ENCODE measurements at regions not wholly inside any gene's neighbourhood (a gene's known extent, or its start where the extent isn't known, plus 50 kb on each side); places are given as distances from the start of the nearest gene placed in this dataset.

DNA sequence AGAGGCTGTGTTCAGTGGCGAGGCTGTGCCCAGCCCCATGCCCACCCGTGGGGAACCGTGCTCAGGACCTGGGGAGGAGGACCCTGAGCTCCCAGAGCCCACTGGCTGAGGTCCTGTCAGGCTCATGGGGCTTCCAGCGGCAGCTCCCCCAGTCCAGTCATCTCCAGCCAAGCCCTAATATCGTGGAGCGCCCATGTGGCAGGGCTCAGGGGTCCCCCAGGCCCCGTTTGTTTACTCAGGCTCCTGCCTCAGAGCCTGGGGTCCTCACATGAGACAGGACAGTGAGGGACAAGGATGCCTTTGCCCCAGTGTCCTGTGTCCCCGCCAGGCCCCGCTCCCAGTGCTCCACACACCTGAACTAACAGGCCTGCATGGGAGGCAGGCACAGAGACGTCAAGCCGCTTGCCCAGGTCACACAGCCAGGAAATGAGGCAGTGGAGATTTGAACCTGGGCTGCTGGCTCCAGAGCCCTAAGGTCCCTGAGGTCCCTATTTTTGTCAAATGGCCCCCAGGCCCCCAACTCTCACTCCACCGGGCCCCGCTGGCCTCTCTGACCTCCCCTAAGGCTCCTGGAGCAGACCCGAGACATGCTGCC is 100.7 kb upstream of the ACTRT2 start:
- peaks cover 0 to 10% (median 8%) of the 10 kb centered on the region in 3 donors for H3K27me3 Mint-ChIP-seq
- no peak overlapping the region for H3K27ac Mint-ChIP-seq
- peaks cover 0 to 6% (median 0%) of the 10 kb centered on the region in 7 donors for H3K9me3 Mint-ChIP-seq
- H3K4me3 Mint-ChIP-seq: no peak overlapping the region
- H3K4me1 Mint-ChIP-seq: peaks cover 0 to 4% (median 0%) of the 10 kb centered on the region in 3 donors
- H3K36me3 Mint-ChIP-seq: no peaks in the 10 kb centered on the region
- ATAC-seq (ENCODE audit: low read depth in 2 of 2) (no peak), DNase-seq (no peak)

DNA sequence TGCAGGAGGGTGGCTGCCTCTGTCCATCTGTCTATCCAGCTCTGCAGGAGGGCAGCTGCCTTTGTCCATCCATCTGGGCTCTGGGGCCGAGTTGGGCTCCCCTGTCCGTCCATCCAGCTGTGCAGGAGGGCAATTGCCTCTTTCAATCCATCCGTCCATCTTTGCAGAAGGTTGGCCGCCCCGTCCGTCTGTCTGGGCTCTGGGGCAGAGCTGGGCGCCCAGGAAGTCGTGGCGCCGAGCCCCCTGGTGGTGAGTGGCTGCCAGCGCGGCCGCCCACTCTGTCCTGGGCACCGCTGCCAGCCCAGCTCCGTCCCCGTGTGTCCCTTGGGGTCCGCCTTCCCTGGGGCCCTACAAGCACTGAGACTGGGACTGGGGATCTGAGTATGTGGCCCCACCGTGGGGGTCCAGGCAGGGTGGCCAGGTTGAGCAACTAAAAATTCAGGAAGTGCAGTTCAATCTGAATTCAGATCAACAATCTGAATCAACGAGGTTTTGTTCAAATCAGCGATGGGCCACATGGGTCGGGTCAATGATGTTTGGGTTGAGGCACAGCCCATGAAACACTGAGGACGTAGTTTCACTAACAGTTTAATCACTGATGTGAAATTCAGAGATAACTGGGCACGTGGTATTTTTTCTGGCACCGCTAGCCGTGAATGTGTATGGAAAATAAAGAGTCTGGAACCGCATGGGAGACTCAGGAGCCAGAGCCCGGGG is 99.1 kb upstream of the ACTRT2 start:
- H3K36me3 Mint-ChIP-seq: no peaks in the 10 kb centered on the region
- H3K27me3 Mint-ChIP-seq: peaks cover 0 to 15% (median 8%) of the 10 kb centered on the region in 3 donors
- DNase-seq: peak; percentile 12
- H3K9me3 Mint-ChIP-seq: peaks cover 0 to 1% (median 0%) of the 10 kb centered on the region in 7 donors
- H3K4me1 Mint-ChIP-seq: peaks cover 0 to 2% (median 0%) of the 10 kb centered on the region in 3 donors
- ATAC-seq (ENCODE audit: low read depth in 2 of 2): no peak
- H3K27ac Mint-ChIP-seq: no peak overlapping the region
- H3K4me3 Mint-ChIP-seq: no peak overlapping the region

DNA sequence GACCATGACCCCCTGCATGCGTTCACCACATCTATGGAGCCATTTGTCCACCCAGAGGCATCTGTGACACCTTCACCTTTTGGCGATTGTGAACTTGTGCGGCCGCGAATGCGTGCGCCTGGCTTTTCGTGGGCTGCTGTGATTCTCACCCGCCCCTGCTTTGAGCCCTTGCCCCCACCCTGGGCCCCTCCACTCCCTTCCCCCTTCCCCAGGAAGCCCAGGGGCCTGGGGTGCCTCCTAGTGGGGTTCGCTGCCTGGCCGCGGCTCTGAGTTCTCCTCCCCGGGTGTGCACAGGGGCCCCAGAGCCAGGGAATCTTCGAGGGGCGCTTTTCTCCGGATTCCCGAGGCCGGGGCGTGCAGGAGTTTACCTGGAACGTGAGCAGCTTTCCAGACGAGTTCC is 97.9 kb upstream of the ACTRT2 start:
- Mint-ChIP-seq H3K4me1 (peaks cover 0 to 6% (median 0%) of the 10 kb centered on the region in 3 donors), H3K36me3 (no peaks in the 10 kb centered on the region), H3K9me3 (peaks cover 0 to 1% (median 0%) of the 10 kb centered on the region in 7 donors), H3K27ac (peak overlapping the region in 1 of 6 donors; percentile 50), H3K27me3 (peaks cover 0 to 15% (median 8%) of the 10 kb centered on the region in 3 donors), H3K4me3 (peak overlapping the region in 1 of 8 donors; percentile 35)
- DNase-seq (no peak), ATAC-seq (ENCODE audit: low read depth in 2 of 2) (no peak)

DNA sequence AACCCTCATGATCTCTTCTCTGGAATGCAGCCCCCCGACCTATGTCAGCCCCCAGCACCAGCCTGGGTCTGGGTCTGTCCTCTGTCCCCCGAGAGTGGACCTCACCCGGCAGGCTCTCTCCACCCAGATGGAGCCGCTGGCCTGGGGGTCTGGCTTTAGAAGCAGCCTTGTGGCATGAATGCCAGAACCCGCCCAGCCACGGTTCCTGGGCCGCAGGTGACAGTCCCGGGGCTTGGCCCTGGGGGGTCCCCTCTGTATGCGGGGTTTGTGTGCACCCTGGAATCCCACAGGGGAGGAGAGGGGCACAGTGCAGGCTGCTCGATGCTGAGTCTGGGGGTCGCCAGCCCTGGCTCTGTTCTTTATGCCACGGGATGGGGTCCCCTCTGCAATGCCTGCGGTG is 96.0 kb upstream of the ACTRT2 start:
- H3K9me3 Mint-ChIP-seq: peaks cover 0 to 1% (median 0%) of the 10 kb centered on the region in 7 donors
- no peak overlapping the region for H3K27ac Mint-ChIP-seq
- peaks cover 0 to 6% (median 0%) of the 10 kb centered on the region in 3 donors for H3K4me1 Mint-ChIP-seq
- peaks cover 0 to 15% (median 8%) of the 10 kb centered on the region in 3 donors for H3K27me3 Mint-ChIP-seq
- H3K36me3 Mint-ChIP-seq: no peaks in the 10 kb centered on the region
- no peak for DNase-seq
- ATAC-seq (ENCODE audit: low read depth in 2 of 2): no peak
- no peak overlapping the region for H3K4me3 Mint-ChIP-seq

DNA sequence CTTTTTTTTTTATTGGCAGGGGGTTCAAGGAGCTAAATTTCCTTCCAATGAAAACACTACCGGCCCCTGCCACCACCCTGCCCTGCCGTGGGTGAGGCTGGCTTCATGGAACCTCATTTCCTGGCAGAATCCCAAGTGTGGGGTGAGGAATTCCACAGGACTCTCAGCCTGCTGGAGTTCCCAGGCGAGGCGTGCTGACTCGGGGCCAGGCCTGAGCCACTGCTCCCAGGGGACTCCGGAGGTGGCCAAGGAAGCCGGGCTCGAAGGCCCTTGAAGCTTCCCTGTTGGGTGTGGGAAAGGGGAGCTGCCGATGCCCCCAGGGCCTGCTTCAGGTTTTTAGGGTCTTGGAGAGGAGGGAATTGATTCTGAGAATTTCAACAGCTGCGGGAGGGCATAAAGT is 95.3 kb upstream of the ACTRT2 start:
- Mint-ChIP-seq H3K4me1 (peaks cover 0 to 6% (median 0%) of the 10 kb centered on the region in 3 donors), H3K9me3 (peaks cover 0 to 1% (median 0%) of the 10 kb centered on the region in 7 donors), H3K36me3 (no peaks in the 10 kb centered on the region), H3K4me3 (peak overlapping the region in 1 of 8 donors; percentile 25), H3K27me3 (peaks cover 0 to 18% (median 8%) of the 10 kb centered on the region in 3 donors), H3K27ac (peak overlapping the region in 2 of 6 donors; percentile 36 to 59)
- no peak for DNase-seq
- no peak for ATAC-seq (ENCODE audit: low read depth in 2 of 2)

DNA sequence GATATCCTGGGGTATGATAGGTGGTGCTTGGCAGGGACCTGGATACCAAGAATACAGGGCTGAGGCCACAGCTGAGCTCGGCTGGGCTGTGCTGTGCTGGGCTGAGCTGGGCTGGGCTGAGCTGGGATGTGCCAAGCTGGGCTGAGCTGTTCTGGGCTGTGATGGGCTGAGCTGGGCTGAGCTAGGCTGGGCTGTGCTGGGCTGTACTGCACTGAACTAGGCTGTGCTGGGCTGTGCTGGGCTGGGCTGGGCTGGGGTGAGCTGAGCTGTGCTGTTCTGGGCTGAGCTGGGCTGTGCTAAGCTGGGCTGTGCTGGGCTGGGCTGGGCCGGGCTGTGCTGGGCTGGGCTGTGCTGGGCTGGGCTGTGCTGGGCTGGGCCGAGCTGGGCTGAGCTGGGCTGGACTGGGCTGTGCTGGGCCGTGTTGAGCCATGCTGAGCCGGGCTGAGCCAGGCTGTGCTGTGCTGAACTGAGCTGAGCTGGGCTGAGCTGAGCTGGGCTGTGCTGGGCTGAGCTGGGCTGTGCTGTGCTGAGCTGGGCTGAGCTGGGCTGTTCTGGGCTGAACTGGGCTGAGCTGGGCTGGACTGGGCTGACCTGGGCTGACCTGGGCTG is 94.7 kb upstream of the ACTRT2 start:
- DNase-seq: no peak
- Mint-ChIP-seq H3K36me3 (no peaks in the 10 kb centered on the region), H3K27me3 (peaks cover 0 to 24% (median 11%) of the 10 kb centered on the region in 3 donors), H3K4me1 (peaks cover 0 to 6% (median 0%) of the 10 kb centered on the region in 3 donors), H3K4me3 (no peak overlapping the region), H3K27ac (peak overlapping the region in 1 of 6 donors; percentile 36), H3K9me3 (peaks cover 0 to 1% (median 0%) of the 10 kb centered on the region in 7 donors)
- ATAC-seq (ENCODE audit: low read depth in 2 of 2): no peak

DNA sequence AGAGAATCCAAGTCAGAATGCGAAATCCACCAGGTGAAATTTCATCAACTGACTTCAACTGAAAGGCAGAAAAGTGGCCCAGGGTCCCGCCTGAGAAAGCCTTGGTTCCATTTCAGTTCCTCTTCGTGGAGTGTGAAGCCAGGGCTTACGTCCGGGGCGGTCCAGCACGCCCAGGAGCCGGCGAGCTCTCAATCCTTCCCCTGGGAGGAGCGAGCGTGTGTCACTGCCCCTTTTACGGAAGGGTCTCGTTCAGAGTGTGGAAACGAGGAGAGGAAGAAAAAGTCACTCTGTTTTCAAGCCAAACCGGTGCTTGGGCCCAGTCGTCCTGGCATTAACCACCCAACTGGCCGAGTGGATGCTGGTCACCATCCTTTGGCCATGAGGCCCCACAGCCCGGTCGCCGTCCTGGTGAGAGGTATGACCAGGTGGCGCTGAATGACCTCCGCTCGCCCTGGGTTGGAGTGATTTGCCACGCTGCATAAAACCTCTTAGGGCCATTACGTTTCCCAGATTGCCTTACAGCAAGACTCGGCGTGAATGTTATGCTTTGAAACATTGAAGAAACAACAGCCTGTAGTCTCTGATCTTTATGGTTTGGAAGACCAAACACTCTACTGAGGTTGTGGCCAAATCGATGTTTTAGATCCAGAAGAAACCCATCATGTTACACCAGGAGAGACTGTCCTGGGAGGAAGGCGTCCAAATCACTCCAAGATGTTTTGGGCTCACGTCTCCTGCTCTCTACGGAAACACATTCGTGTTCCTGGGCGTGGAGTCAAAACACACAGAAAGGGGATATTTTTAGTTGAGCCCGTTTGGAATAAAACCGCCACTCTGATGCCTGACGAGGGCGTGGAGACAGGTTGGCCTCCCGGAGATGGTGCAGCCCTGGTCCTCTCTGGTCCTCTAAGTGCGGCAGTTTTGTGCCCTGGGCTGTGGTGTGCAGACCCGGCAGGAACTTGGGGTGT is 93.6 kb upstream of the ACTRT2 start:
- Mint-ChIP-seq H3K4me1 (peaks cover 0 to 6% (median 0%) of the 10 kb centered on the region in 3 donors), H3K27ac (peak overlapping the region in 3 of 6 donors; percentile 29 to 60 (median 51)), H3K9me3 (no peaks in the 10 kb centered on the region), H3K4me3 (peak overlapping the region in 3 of 8 donors; percentile 22 to 83 (median 56)), H3K36me3 (no peaks in the 10 kb centered on the region), H3K27me3 (peaks cover 0 to 30% (median 22%) of the 10 kb centered on the region in 3 donors)
- DNase-seq (no peak), ATAC-seq (ENCODE audit: low read depth in 2 of 2) (peak; percentile 68 to 80)

DNA sequence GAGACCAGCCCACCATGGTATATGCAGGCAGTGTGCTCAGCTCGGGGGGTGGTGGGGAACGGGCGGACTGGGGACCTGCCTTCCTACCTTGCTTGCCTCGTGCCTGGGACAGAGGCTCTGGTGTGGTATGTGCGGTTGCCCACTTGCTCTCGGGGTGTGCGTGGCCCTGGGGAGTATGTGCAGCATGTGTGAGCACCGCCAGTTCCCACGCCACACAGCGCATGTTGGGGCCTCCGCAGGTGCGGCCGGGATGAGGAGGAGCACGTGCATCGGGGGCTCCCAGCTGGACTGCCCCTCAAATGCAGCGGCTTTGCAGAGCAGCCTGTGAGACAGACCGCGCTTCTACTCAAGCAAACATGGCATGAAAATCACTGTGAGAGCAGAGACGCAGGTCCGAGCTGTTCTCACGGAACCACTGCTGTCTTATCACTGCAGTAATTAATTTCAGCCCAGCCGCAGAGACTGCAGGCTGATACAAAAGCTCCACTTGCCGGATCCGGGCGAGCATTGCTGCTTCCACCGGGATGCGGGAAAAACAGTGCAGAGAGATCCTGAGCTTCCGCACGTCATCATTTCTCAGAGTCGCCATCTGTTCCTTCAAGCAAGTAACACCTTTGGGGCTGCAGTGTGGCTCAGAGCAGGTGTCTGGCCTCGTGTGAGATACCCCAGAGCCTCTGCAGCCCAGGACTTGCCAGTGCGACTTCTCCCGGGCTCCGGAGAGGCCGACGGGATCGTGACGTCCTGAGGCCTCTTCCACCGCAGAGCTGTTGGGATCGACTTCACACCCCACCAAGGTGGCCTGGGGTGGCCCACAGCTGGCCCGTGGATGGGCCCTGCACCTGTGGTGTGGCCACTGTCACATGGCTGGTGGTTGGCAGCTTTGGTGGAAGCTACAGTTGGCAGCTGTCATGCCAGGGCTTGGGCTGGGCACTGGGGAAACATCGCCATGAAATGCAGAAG is 92.6 kb upstream of the ACTRT2 start:
- H3K27ac Mint-ChIP-seq: no peak overlapping the region
- ATAC-seq (ENCODE audit: low read depth in 2 of 2): no peak
- H3K27me3 Mint-ChIP-seq: peaks cover 0 to 30% (median 22%) of the 10 kb centered on the region in 3 donors
- no peaks in the 10 kb centered on the region for H3K36me3 Mint-ChIP-seq
- DNase-seq: no peak
- H3K4me1 Mint-ChIP-seq: peaks cover 0 to 6% (median 0%) of the 10 kb centered on the region in 3 donors
- H3K4me3 Mint-ChIP-seq: no peak overlapping the region
- H3K9me3 Mint-ChIP-seq: no peaks in the 10 kb centered on the region

DNA sequence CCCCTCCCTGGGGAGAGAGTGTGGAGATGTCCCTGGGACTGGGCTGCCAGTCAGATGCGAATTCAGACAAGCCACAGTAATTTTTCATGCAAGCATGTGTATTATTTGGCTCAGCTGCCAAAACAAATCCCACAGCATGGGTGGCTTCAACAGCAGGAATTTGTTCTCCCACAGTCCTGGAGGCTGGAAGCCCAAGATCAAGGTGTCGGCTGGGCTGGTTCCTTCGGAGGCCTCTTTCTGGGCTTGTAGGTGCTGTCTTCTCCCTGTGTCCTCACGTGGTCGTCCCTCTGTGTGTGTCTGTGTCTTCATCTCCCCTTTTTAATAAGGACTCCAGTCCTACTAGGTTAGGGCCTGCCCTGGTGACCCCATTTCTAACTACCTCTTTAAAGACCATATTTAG is 91.9 kb upstream of the ACTRT2 start:
- H3K4me1 Mint-ChIP-seq: peaks cover 0 to 6% (median 0%) of the 10 kb centered on the region in 3 donors
- no peak for ATAC-seq (ENCODE audit: low read depth in 2 of 2)
- no peaks in the 10 kb centered on the region for H3K36me3 Mint-ChIP-seq
- no peaks in the 10 kb centered on the region for H3K9me3 Mint-ChIP-seq
- peak overlapping the region in 1 of 6 donors; percentile 7 for H3K27ac Mint-ChIP-seq
- no peak overlapping the region for H3K4me3 Mint-ChIP-seq
- DNase-seq: no peak
- peaks cover 0 to 30% (median 22%) of the 10 kb centered on the region in 3 donors for H3K27me3 Mint-ChIP-seq

DNA sequence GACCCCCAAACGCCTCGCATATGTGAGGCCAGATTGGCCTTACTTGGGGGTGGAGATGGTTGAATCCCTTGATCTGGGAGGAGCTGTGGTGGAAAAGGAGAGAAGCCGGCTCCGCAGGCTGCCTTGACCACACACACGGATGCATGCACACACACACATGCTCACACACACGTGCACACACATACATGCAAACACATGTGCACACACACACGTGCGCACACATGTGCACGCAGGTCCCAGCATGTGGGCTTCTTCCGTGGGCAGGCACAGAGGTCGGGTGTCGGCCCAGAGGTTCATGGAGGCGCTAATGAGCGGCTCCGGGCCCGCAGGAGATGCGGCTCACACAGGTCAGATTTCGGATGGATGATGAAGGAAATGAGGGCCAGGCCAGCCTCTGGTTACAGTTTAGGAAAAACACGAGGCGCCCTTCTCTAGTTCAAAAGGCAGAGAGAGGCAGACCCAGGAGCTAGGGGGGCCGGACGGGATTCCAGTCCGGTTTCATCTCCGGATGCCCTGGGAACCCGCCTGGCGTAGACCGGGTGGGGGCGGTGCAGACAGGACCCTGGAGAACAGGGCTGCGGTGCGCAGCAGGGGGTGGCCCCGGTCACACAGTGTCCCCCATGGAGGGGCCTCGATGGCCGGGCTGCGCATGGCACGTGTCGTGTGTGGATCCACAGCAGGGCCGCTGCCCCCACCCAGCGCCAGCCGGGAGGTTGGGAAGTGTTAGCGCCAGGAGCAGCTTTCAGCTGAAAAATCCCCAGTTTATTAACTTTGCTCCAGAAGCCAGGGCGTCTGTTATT is 91.1 kb upstream of the ACTRT2 start:
- Mint-ChIP-seq H3K27me3 (peaks cover 0 to 23% (median 14%) of the 10 kb centered on the region in 3 donors), H3K9me3 (no peaks in the 10 kb centered on the region), H3K36me3 (no peaks in the 10 kb centered on the region), H3K4me3 (no peak overlapping the region), H3K4me1 (peaks cover 0 to 6% (median 0%) of the 10 kb centered on the region in 3 donors), H3K27ac (no peak overlapping the region)
- DNase-seq (no peak), ATAC-seq (ENCODE audit: low read depth in 2 of 2) (no peak)

DNA sequence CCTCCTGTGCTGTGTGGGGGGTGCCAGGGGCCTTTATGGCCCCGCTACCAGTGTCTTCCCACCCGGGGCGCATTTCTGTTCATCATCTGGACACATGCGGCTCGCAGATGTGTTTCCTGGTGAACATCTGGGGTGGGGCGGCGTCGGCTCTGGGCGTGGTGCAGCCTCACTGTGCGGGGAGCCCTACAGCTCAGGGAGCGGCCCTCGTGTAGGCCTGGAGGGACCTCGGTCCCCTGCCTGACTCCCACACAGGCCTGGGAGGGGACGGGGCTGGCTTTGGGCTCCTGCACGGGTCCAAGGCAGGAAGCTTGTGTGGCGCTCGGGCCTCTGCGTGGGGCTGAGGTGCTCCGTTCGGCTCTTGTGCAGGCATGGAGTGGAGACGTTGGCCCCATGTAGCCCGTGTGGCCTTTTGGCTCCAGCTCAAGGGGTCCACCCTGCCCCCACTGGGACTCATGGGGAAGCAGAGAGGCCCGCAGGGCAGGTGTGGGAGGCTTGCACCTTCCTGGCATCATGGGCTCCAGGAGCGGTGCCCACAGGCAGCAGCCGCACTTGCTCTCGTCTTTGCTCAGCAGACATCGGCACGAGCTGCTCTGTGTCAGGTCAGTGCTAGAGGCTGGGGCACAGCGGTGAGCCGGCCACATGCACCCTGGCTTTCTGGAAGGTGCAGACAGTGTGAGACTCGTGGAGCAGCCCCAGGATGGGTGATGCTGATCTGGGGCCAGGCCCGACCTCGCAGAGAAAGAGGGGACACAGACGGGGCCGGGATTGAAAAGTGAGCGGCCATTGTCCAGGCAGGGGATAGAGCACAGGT is 90.1 kb upstream of the ACTRT2 start:
- ATAC-seq (ENCODE audit: low read depth in 2 of 2): no peak
- Mint-ChIP-seq H3K9me3 (no peaks in the 10 kb centered on the region), H3K4me3 (no peak overlapping the region), H3K4me1 (peaks cover 0 to 6% (median 0%) of the 10 kb centered on the region in 3 donors), H3K27me3 (peaks cover 0 to 18% (median 14%) of the 10 kb centered on the region in 3 donors), H3K27ac (peak overlapping the region in 1 of 6 donors; percentile 16), H3K36me3 (no peaks in the 10 kb centered on the region)
- DNase-seq: no peak
